Dendritic cell treated with granulocyte-macrophage colony-stimulating factor and Interleukin-4, amounts not matched to agents 40 ng/mL and 50 ng/mL, for 4 days (primary cell): ENCODE measurements at regions not wholly inside any gene's neighbourhood (a gene's known extent, or its start where the extent isn't known, plus 50 kb on each side); places are given as distances from the start of the nearest gene placed in this dataset.

Source experiments
- H3K27ac Mint-ChIP-seq: one replicate; pipeline ENCODE4 v1.8.0; 2022; ENCODE audit warnings: mild to moderate bottlenecking, mixed read lengths
- H3K27me3 Mint-ChIP-seq: one replicate; pipeline ENCODE4 v1.8.0; 2022; ENCODE audit warnings: mild to moderate bottlenecking, mixed read lengths
- H3K36me3 Mint-ChIP-seq: one replicate; pipeline ENCODE4 v1.8.0; 2022; ENCODE audit warnings: low read depth, mixed read lengths
- H3K4me1 Mint-ChIP-seq: one replicate; pipeline ENCODE4 v1.8.0; 2022; ENCODE audit warnings: low read depth, mixed read lengths
- H3K4me3 Mint-ChIP-seq: one replicate; pipeline ENCODE4 v1.8.0; 2022; ENCODE audit warnings: mild to moderate bottlenecking, moderate library complexity, mixed read lengths
- H3K9me3 Mint-ChIP-seq: one replicate; pipeline ENCODE4 v1.8.0; 2022; ENCODE audit warnings: mixed read lengths
- intact Hi-C: fragments of 100-400 bp; cut with micrococcal nuclease; formaldehyde crosslinking; loops from one replicate; pipeline ENCODE4 v1.15.0; 2022

DNA sequence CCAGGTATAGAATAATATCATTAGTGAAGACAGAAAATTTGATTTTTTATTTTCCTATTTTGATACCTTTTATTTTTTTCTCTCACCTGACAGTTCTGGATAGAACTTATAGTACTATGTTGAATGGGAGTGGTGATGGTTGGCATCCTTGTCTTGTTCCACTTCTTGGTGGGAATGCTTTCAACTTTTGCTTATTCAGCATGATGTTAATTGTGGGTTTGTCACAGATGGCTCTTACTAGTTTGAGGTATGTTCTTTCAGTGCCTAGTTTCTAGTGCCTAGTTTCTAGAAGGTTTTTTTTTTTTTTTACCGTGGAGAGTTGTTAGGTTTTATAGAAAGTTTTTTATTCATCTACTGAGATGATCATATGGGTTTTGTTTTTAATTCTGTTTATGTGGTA lies 516.3 kb upstream of the NOVA1 start:
- Mint-ChIP-seq H3K9me3 (no peaks in the 10 kb centered on the region), H3K27ac (no peak overlapping the region), H3K36me3 (no peaks in the 10 kb centered on the region), H3K4me3 (no peak overlapping the region), H3K27me3 (no peaks in the 10 kb centered on the region), H3K4me1 (no peaks in the 10 kb centered on the region)
- intact Hi-C loops: no loop called here

DNA sequence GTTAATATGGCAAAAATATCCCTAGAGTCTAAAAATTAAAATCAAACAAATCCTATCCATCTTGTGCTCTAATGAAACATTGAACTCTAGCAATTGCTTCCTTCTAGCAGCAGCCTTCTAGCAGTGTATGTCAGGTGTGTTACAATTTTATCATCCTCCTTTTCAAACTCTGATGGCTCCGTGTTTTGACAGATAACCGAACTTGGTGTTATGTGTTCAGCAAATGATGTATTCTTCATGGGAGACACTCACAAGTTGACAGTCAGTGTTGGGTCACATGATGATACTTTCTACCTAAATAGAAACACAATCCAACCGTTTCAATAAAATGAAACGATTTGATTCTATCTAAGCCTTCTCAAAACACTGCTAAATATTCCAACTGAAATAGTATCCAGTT lies 525.3 kb upstream of the NOVA1 start:
- Mint-ChIP-seq H3K36me3 (no peaks in the 10 kb centered on the region), H3K27ac (no peak overlapping the region), H3K27me3 (no peaks in the 10 kb centered on the region), H3K4me3 (no peak overlapping the region), H3K4me1 (no peaks in the 10 kb centered on the region), H3K9me3 (peaks cover 18% of the 10 kb centered on the region)
- intact Hi-C loops: no loop called here

DNA sequence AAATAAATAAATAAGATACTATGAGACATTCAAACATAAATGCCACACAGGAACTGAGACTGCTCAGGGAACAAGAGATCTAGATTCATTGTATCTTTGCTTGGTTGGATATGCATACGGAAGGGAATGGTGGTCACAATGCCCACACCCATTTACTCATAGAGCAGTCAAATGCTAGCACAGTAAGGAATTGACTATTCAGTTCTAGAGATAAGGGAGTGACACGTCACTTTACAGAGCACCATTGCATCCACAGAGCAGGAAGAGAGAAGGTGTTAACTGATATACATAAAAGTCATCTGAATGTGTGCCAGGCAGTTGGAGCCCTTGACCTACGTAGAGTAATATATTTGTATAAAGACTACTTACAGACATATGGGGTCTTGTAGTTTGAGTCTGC lies 530.0 kb upstream of the NOVA1 start:
- intact Hi-C loops: no loop called here
- Mint-ChIP-seq H3K4me1 (no peaks in the 10 kb centered on the region), H3K27me3 (no peaks in the 10 kb centered on the region), H3K36me3 (no peaks in the 10 kb centered on the region), H3K9me3 (no peaks in the 10 kb centered on the region), H3K4me3 (no peak overlapping the region), H3K27ac (no peak overlapping the region)

DNA sequence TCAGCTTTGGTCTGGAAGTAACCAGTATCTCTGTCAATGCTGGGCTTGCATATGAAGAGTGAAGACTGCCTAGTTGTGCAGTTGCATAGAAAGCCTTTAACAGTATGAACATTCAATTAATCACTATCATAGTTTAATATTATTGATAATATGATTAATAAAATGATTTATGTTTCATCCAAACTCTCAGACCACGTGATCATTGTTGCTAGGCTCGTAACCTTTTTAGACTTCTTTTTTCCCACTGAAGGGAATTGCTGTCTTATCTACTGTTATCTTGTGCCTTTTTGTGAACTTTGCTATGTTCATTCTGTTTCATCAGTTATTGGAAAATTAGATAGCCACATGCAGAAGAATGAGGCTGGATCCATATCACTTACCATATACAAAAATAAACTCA lies 536.4 kb upstream of the NOVA1 start:
- Mint-ChIP-seq H3K27me3 (no peaks in the 10 kb centered on the region), H3K27ac (no peak overlapping the region), H3K4me1 (no peaks in the 10 kb centered on the region), H3K4me3 (no peak overlapping the region), H3K9me3 (no peaks in the 10 kb centered on the region), H3K36me3 (no peaks in the 10 kb centered on the region)
- intact Hi-C loops: no loop called here

DNA sequence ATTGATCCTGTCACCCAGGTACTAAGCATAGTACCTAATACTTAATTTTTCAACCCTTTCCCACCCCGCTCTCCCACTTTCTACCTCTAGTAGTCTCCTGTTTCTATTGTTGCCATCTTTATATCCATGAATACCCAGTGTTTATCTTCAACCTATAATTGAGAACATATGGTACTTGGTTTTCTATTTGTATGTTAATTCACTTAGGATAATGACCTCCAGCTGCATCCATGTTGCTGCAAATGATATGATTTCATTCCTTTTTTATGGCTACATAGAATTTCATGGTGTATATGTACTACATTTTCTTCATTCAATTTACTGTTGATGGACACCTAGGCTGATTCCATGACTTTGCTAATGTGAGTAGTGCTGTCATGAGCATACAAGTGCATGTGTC lies 547.3 kb upstream of the NOVA1 start:
- Mint-ChIP-seq H3K9me3 (no peaks in the 10 kb centered on the region), H3K27ac (no peak overlapping the region), H3K4me1 (no peaks in the 10 kb centered on the region), H3K27me3 (no peaks in the 10 kb centered on the region), H3K4me3 (no peak overlapping the region), H3K36me3 (no peaks in the 10 kb centered on the region)
- intact Hi-C loops: no loop called here

DNA sequence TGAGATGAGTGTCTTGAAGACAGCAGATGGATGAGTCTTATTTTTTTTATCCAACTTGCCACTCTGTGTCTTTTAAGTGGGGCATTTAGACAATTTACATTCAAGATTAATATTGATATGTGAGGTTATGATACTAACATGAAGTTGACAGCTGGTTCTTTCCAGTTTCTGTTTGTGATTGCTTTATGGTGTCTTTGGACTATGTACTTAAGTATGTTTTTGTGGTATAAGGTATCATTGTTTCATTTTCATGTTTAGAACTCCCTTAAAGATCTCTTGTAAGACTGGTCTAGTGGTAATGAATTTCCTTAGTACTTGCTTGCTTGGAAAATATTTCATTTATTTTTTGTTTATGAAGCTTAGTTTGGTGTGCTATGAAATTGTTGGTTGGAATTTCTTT lies 550.3 kb upstream of the NOVA1 start:
- no peaks in the 10 kb centered on the region for H3K9me3 Mint-ChIP-seq
- no peaks in the 10 kb centered on the region for H3K36me3 Mint-ChIP-seq
- intact Hi-C loops: no loop called here
- no peaks in the 10 kb centered on the region for H3K27me3 Mint-ChIP-seq
- no peak overlapping the region for H3K27ac Mint-ChIP-seq
- H3K4me1 Mint-ChIP-seq: no peaks in the 10 kb centered on the region
- no peak overlapping the region for H3K4me3 Mint-ChIP-seq

DNA sequence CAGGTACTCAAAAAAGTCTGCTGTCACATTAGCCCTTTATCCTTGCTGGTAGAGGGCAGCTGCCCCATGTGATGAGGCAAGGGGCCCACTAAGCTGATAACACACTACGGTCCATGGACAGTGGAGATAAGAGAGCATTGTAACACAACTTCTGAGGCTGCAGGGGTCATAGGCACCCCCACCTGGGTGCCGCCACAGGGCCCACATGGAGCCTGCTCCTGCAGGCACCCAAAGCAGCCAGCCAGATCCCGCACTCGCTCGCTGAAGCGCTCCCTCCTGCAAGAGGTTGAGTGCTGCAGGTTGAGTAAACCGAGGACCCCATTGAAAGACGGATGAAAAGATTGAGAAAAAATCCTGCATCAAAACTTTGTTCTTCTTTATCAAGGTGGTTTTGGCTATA lies 566.3 kb upstream of the NOVA1 start:
- intact Hi-C loops: no loop called here
- no peak overlapping the region for H3K4me3 Mint-ChIP-seq
- H3K27ac Mint-ChIP-seq: no peak overlapping the region
- H3K36me3 Mint-ChIP-seq: no peaks in the 10 kb centered on the region
- H3K9me3 Mint-ChIP-seq: peaks cover 12% of the 10 kb centered on the region
- H3K4me1 Mint-ChIP-seq: no peaks in the 10 kb centered on the region
- no peaks in the 10 kb centered on the region for H3K27me3 Mint-ChIP-seq

DNA sequence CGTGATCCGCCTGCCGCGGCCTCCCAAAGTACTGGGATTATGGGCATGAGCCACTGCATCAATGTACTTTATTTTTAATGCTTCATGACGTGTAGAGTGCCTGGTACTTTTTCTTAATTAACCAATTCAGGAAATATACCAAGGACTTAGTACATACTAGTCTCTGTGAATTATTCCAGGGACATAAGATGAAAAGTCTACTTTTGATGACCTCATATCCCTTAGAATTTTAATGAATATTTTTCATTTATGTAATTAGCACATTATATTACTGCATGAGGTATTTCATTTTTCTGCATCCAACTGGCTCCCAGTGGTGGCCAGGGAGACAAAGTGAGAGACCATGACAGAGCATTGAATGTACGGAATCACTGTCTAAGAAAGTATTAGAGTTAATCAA lies 577.7 kb upstream of the NOVA1 start:
- H3K4me1 Mint-ChIP-seq: no peaks in the 10 kb centered on the region

DNA sequence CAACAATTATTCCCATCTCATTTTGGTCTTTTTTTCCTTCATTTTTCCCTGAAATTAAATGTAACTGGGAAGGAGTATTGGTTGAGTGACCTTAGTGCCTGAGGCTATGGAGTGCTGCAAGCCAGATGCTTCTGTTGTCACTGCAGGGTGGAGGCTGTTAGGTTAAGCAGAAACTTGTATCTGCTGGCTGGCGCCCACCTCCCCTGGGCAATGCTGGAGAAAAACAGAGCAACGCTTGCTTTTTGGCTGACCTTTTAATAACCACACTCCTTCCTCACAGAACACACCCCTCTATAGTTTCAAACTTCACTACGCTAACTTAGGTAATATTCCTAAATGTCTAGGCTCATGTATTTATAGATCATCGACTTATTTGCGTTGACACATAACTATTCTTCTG lies 583.5 kb upstream of the NOVA1 start:
- no peak overlapping the region for H3K4me3 Mint-ChIP-seq
- intact Hi-C loops: no loop called here
- H3K27me3 Mint-ChIP-seq: no peaks in the 10 kb centered on the region
- H3K9me3 Mint-ChIP-seq: no peaks in the 10 kb centered on the region
- no peaks in the 10 kb centered on the region for H3K36me3 Mint-ChIP-seq
- no peak overlapping the region for H3K27ac Mint-ChIP-seq
- H3K4me1 Mint-ChIP-seq: no peaks in the 10 kb centered on the region

More for the DNA sequence above, 577.7 kb upstream of the NOVA1 start:
- Mint-ChIP-seq H3K27me3 (no peaks in the 10 kb centered on the region), H3K27ac (no peak overlapping the region), H3K9me3 (no peaks in the 10 kb centered on the region), H3K36me3 (no peaks in the 10 kb centered on the region), H3K4me3 (no peak overlapping the region)
- intact Hi-C loops: no loop called here

DNA sequence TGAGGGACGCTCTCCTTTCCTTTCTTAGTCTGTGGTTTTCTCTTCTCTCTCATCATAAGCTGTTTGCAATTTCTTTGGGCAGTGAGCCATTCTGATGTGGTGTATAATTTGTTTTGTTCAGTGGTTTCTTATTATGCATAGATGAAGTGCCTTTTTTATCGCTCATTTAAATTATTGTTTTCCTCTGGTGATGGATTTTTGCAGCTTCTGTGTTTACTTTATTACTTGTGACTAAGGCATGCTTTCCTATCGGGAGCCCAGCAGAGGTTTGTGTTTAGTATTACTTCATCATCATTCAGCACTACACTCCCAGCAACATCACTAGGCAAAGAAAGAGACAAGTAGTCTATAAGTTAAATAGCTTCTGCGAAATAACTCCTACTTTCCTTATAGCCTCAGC lies 586.6 kb upstream of the NOVA1 start:
- Mint-ChIP-seq H3K36me3 (no peaks in the 10 kb centered on the region), H3K27ac (no peak overlapping the region), H3K4me3 (no peak overlapping the region), H3K9me3 (no peaks in the 10 kb centered on the region), H3K4me1 (no peaks in the 10 kb centered on the region), H3K27me3 (no peaks in the 10 kb centered on the region)
- intact Hi-C loops: no loop called here

DNA sequence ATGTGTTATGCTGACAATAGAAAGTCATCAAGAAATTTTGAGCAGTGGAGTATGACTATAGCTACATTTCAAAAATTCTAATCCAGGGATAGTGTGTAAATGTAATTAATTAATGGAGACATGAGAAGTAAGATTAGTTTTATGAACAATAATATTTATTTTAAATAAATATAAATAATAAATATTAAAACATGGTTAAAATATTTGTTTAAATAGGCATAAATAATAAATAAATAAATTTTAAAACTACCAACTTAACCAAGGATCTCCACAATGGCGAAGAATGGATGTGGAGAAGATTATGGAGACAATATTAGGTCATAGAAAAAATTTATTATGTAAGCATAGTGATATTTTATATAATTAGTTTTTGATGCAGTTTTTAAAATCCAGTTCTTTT lies 588.2 kb upstream of the NOVA1 start:
- H3K27me3 Mint-ChIP-seq: no peaks in the 10 kb centered on the region
- H3K9me3 Mint-ChIP-seq: no peaks in the 10 kb centered on the region
- intact Hi-C loops: no loop called here
- H3K4me1 Mint-ChIP-seq: no peaks in the 10 kb centered on the region
- H3K36me3 Mint-ChIP-seq: no peaks in the 10 kb centered on the region
- H3K27ac Mint-ChIP-seq: no peak overlapping the region
- H3K4me3 Mint-ChIP-seq: no peak overlapping the region

DNA sequence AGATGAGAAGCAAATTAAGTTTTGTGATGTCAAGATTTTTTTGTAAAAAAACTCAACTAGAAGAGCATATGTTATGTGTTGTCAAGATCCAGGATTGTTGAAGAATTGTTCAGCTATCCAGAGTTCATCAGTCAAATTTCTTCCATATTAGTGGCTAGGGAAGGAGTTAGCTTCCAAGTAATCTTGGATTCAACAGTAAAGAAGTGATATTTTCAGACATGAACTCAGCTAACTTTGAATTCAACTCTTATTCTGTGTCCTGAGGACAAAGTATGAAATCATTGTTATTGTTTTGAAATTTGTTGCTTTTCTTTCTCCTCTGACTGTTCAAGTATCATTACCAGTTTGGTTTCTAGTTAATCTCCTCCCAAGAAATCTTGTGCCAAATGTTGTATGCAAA lies 589.3 kb upstream of the NOVA1 start:
- Mint-ChIP-seq H3K4me1 (no peaks in the 10 kb centered on the region), H3K4me3 (no peak overlapping the region)
- intact Hi-C loops: no loop called here

DNA sequence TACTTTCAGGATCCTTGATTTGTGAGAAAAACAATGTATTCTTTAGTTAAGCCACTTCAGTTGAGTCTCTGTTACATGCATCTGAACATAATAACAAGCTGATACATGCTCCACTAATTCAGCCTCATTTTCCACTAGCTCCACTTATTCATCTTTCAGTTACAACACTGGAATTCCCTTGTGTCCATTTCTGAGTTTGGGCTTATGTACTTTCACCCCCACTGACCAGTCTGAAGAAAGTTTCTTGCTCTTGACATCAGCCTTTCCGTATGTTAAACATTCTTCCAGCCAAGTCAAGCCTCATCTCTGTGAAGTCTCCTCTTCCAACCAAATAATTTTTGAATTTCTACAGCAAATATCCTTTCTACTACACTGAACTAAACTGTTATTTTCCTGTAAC lies 592.5 kb upstream of the NOVA1 start:
- H3K27ac Mint-ChIP-seq: no peak overlapping the region
- no peaks in the 10 kb centered on the region for H3K27me3 Mint-ChIP-seq
- intact Hi-C loops: no loop called here
- H3K4me3 Mint-ChIP-seq: no peak overlapping the region
- H3K9me3 Mint-ChIP-seq: no peaks in the 10 kb centered on the region
- no peaks in the 10 kb centered on the region for H3K36me3 Mint-ChIP-seq
- H3K4me1 Mint-ChIP-seq: no peaks in the 10 kb centered on the region

More for the DNA sequence above, 589.3 kb upstream of the NOVA1 start:
- no peaks in the 10 kb centered on the region for H3K27me3 Mint-ChIP-seq
- H3K36me3 Mint-ChIP-seq: no peaks in the 10 kb centered on the region
- no peak overlapping the region for H3K27ac Mint-ChIP-seq
- H3K9me3 Mint-ChIP-seq: no peaks in the 10 kb centered on the region

DNA sequence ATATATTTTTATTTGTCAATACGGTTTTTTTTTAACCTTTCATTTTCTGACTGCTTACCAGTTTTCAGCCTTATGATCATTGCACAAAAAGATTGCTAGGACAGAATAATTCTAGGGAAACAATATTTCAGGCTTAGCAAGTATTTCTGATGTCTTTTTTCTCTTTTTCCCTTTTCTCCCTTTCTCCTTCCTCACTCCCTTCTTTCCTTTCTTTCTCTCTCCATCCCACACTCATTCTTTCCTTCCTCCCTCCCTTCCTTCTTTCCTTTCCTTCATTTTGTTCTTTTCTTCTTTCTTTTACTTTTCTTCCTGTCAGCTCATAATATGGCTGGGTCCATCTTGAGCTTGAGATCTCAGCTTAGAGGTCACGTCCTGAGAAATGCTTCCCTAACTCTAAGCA lies 601.4 kb upstream of the NOVA1 start:
- intact Hi-C loops: no loop called here
- H3K4me1 Mint-ChIP-seq: no peaks in the 10 kb centered on the region
- no peaks in the 10 kb centered on the region for H3K36me3 Mint-ChIP-seq
- H3K27ac Mint-ChIP-seq: no peak overlapping the region
- H3K27me3 Mint-ChIP-seq: no peaks in the 10 kb centered on the region
- no peaks in the 10 kb centered on the region for H3K9me3 Mint-ChIP-seq
- H3K4me3 Mint-ChIP-seq: no peak overlapping the region

DNA sequence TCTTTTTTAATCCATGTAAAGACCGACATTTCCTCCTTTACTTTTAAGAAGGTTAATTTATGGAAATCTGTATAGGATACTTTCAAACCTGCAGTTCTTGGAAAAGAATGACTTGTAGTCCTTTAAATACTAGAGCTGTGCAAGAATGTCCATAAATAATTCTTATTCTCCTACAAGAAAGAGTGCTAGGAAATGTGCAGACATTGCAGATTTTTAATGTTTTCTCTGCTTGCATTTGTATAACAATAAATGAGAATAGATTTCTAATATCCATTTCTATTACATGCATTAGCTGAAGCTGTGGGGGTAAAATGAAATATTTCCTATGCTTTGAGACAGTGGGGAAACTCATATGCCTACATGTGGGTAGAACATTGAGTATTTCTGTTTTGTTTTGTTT lies 607.2 kb upstream of the NOVA1 start:
- no peak overlapping the region for H3K4me3 Mint-ChIP-seq
- no peaks in the 10 kb centered on the region for H3K4me1 Mint-ChIP-seq
- H3K9me3 Mint-ChIP-seq: no peaks in the 10 kb centered on the region
- no peaks in the 10 kb centered on the region for H3K36me3 Mint-ChIP-seq
- H3K27ac Mint-ChIP-seq: no peak overlapping the region
- no peaks in the 10 kb centered on the region for H3K27me3 Mint-ChIP-seq
- intact Hi-C loops: no loop called here

DNA sequence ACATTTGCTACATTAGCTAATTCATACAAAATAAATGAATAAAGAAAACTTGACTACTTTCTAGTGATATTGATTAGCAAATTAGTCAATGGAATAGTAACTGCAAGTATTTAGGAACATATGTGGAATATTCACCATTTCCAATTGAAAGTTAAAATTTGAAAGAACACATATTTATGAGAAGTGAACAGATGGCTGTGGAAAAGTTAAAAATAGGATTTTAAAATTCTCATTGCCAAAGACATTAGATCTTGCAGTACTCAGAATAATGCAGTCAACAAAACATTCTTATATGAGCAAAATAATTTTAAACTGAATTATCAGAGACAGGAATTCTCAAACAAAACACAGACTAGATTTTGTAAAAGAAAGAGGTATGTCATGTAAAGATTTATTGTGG lies 613.9 kb upstream of the NOVA1 start:
- intact Hi-C loops: no loop called here
- H3K27me3 Mint-ChIP-seq: no peaks in the 10 kb centered on the region
- H3K9me3 Mint-ChIP-seq: peaks cover 12% of the 10 kb centered on the region

More for the DNA sequence above, 613.9 kb upstream of the NOVA1 start:
- Mint-ChIP-seq H3K4me1 (no peaks in the 10 kb centered on the region), H3K36me3 (no peaks in the 10 kb centered on the region), H3K4me3 (no peak overlapping the region), H3K27ac (no peak overlapping the region)
